B cell (primary cell): ENCODE measurements at regions not wholly inside any gene's neighbourhood (a gene's known extent, or its start where the extent isn't known, plus 50 kb on each side); places are given as distances from the start of the nearest gene placed in this dataset.

Experiments
- ATAC-seq: fragments of 200-7000 bp; cut with Tn5 transposase; one replicate; pipeline ENCODE4 v1.10.0; 2021; ENCODE audit warnings: low read depth, mild to moderate bottlenecking, moderate number of reproducible peaks, moderate library complexity
- CTCF ChIA-PET: fragments of 350-600 bp; sonication (Branson Sonifier 250); formaldehyde crosslinking; loops from one replicate; lab custom pipeline; 2021; ENCODE audit warnings: antibody characterized with exemption, inconsistent platforms; lab: Charles Lee
- POLR2A ChIA-PET: fragments of 350-600 bp; sonication (Branson Sonifier 250); formaldehyde crosslinking; loops from one replicate; lab custom pipeline; 2021; ENCODE audit warnings: antibody characterized with exemption; lab: Charles Lee
- DNase-seq: peaks from one replicate; pipeline ENCODE4 v3.0.0; 2013
- H2AFZ ChIP-seq: 2 replicates; pipeline ENCODE4 v1.6.1; 2012; ENCODE audit warnings: mild to moderate bottlenecking, low read depth, low read length; ENCODE audit not compliant: insufficient read depth, poor library complexity, severe bottlenecking
- H3K27ac ChIP-seq, 2 donors: 1 replicate in 1 of 2; 2 replicates in 1 of 2; pipeline ENCODE4 v1.5.1; 2012 to 2013; ENCODE audit warnings: low read length in 2 of 2, mild to moderate bottlenecking in 2 of 2, moderate library complexity in 1 of 2
- H3K27me3 ChIP-seq, 4 experiments: fragments of 200-600 bp in 1 of 4; sonication (generic) in 1 of 4; replicated peaks in 1 of 4; 1 replicate in 2 of 4; 2 replicates in 2 of 4; pipeline versions ENCODE4 v1.6.1 to v1.7.0; 2013 to 2016; ENCODE audit warnings: low read length in 3 of 4, mild to moderate bottlenecking in 2 of 4, mixed read lengths in 1 of 4, moderate library complexity in 1 of 4; ENCODE audit not compliant: insufficient read depth in 4 of 4, control insufficient read depth in 3 of 4; ENCODE audit errors: control extremely low read depth in 1 of 4
- H3K36me3 ChIP-seq, 2 experiments: replicated peaks in 1 of 2; 1 replicate in 1 of 2; 2 replicates in 1 of 2; pipeline versions ENCODE4 v1.6.1 to v1.7.1; 2013; ENCODE audit warnings: low read length in 1 of 2; ENCODE audit not compliant: insufficient read depth in 2 of 2, control insufficient read depth in 1 of 2; ENCODE audit errors: control extremely low read depth in 1 of 2, extremely low read depth in 1 of 2
- H3K4me1 ChIP-seq, 2 donors: fragments of 200-600 bp in 1 of 2; sonication (generic) in 1 of 2; 1 replicate in 1 of 2; 2 replicates in 1 of 2; pipeline versions ENCODE4 v1.5.1 to v1.6.1; 2013 to 2017; ENCODE audit warnings: low read length in 2 of 2; ENCODE audit not compliant: control insufficient read depth in 2 of 2, insufficient read depth in 2 of 2
- H3K4me2 ChIP-seq: replicated peaks from 2 replicates; pipeline ENCODE3; 2012; ENCODE audit warnings: mild to moderate bottlenecking, low read depth, low read length; ENCODE audit not compliant: poor library complexity, severe bottlenecking
- H3K4me3 ChIP-seq, 5 experiments: fragments of 200-600 bp in 1 of 5; sonication (generic) in 1 of 5; 1 replicate in 3 of 5; 2 replicates in 2 of 5; pipeline versions ENCODE4 v1.5.1 to v1.7.0; 2011 to 2016; ENCODE audit warnings: low read length in 4 of 5, mild to moderate bottlenecking in 4 of 5, low read depth in 2 of 5, control low read depth in 1 of 5, moderate library complexity in 1 of 5; ENCODE audit not compliant: insufficient read depth in 1 of 5; ENCODE audit errors: control extremely low read depth in 1 of 5, extremely low read depth in 1 of 5
- H3K79me2 ChIP-seq: fragments of 200-600 bp; sonication (generic); one replicate; pipeline ENCODE4 v1.6.0; 2016; ENCODE audit warnings: low read length; ENCODE audit not compliant: control insufficient read depth, insufficient read depth
- H3K9ac ChIP-seq: fragments of 200-600 bp; sonication (generic); 2 replicates; pipeline ENCODE4 v1.6.1; 2017; ENCODE audit warnings: mild to moderate bottlenecking, low read length, moderate library complexity
- H3K9me3 ChIP-seq, 3 donors: one replicate each; pipeline versions ENCODE4 v1.6.1 to v1.7.1; 2013; ENCODE audit warnings: low read length in 2 of 3; ENCODE audit not compliant: control insufficient read depth in 2 of 3, insufficient read depth in 1 of 3; ENCODE audit errors: control extremely low read depth in 1 of 3
- H4K20me1 ChIP-seq: 2 replicates; pipeline ENCODE4 v1.6.0; 2012; ENCODE audit warnings: mild to moderate bottlenecking, low read length; ENCODE audit not compliant: insufficient read depth, control insufficient read depth, poor library complexity, severe bottlenecking
- H3K27ac Mint-ChIP-seq: one replicate; pipeline ENCODE4 v1.8.0; 2021; ENCODE audit warnings: mixed read lengths
- H3K27me3 Mint-ChIP-seq: one replicate; pipeline ENCODE4 v1.8.0; 2021; ENCODE audit warnings: mixed read lengths
- H3K4me1 Mint-ChIP-seq: one replicate; pipeline ENCODE4 v1.8.0; 2021; ENCODE audit warnings: mixed read lengths
- H3K4me3 Mint-ChIP-seq: one replicate; pipeline ENCODE4 v1.8.0; 2021; ENCODE audit warnings: mixed read lengths
- H3K9me3 Mint-ChIP-seq: one replicate; pipeline ENCODE4 v1.8.0; 2022; ENCODE audit warnings: mixed read lengths; ENCODE audit not compliant: insufficient read depth
- EZH2 ChIP-seq: IDR thresholded peaks from 2 replicates; pipeline ENCODE4 v1.6.1; 2012; ENCODE audit warnings: borderline replicate concordance, low read depth, mild to moderate bottlenecking, moderate library complexity, low read length; ENCODE audit not compliant: insufficient read depth, poor library complexity, severe bottlenecking
- WGBS: methylation state at CpG from one replicate; pipeline ENCODE4 v1.1.5; 2013; ENCODE audit warnings: missing lambda C conversion rate; ENCODE audit not compliant: insufficient coverage; 5-methylcytosine and 5-hydroxymethylcytosine counted together
- intact Hi-C: fragments of 100-400 bp; cut with micrococcal nuclease; formaldehyde crosslinking; loops from one replicate; pipeline ENCODE4 v1.10.0; 2022
- TF ChIP-seq, protein P1 (sequence below): fragments of 200-600 bp; IDR thresholded peaks from one replicate; pipeline ENCODE4 v1.8.0; 2022; ENCODE audit warnings: antibody characterized with exemption, mild to moderate bottlenecking

DNA sequence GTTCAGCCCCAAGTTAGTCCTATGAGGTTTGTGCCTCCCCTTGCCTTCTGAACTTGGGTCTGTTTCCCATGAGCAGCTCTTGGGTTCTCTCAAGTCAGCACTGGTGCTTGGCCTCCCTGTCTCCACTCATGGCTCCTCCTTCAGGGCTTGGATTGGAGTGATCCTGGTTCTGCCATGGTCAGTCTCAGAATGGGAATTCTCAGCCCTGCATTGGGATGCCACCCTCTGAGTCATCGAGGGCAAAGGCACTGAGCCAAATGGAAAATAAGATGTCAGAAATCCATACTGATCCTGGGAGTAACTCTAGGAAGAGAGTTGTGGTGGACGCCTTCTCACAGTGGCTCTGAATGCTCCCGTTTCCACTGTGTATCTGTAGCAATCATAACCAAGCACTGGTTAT lies 233.4 kb upstream of the HABP2 start:
- Mint-ChIP-seq H3K27ac (no peak overlapping the region), H3K27me3 (peaks cover 11% of the 10 kb centered on the region), H3K9me3 (peaks cover 5% of the 10 kb centered on the region), H3K4me3 (no peak overlapping the region), H3K4me1 (peaks cover 18% of the 10 kb centered on the region)
- intact Hi-C loops: no loop called here
- peaks cover 0 to 4% (median 0%) of the 10 kb centered on the region in 4 experiments for H3K27me3 ChIP-seq
- H3K9ac ChIP-seq: no peak overlapping the region
- H3K27ac ChIP-seq: no peak overlapping the region
- H3K79me2 ChIP-seq: no peaks in the 10 kb centered on the region
- CTCF ChIA-PET: no interaction called here
- H3K4me1 ChIP-seq: peaks cover 10 to 30% of the 10 kb centered on the region in 2 donors
- POLR2A ChIA-PET: no interaction called here
- ATAC-seq (no peak), DNase-seq (no peak)
- no peaks in the 10 kb centered on the region for H4K20me1 ChIP-seq
- H3K4me3 ChIP-seq: no peak overlapping the region
- TF ChIP-seq EZH2: no peak
- TF ChIP-seq, protein P1, sequence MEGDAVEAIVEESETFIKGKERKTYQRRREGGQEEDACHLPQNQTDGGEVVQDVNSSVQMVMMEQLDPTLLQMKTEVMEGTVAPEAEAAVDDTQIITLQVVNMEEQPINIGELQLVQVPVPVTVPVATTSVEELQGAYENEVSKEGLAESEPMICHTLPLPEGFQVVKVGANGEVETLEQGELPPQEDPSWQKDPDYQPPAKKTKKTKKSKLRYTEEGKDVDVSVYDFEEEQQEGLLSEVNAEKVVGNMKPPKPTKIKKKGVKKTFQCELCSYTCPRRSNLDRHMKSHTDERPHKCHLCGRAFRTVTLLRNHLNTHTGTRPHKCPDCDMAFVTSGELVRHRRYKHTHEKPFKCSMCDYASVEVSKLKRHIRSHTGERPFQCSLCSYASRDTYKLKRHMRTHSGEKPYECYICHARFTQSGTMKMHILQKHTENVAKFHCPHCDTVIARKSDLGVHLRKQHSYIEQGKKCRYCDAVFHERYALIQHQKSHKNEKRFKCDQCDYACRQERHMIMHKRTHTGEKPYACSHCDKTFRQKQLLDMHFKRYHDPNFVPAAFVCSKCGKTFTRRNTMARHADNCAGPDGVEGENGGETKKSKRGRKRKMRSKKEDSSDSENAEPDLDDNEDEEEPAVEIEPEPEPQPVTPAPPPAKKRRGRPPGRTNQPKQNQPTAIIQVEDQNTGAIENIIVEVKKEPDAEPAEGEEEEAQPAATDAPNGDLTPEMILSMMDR: no peak
- WGBS: 94% methylated on average over 3 of the region's 3 CpGs
- no peak overlapping the region for H3K4me2 ChIP-seq
- no peaks in the 10 kb centered on the region for H3K36me3 ChIP-seq
- H2AFZ ChIP-seq: no peak overlapping the region
- peaks cover 1 to 13% (median 5%) of the 10 kb centered on the region in 3 donors for H3K9me3 ChIP-seq

DNA sequence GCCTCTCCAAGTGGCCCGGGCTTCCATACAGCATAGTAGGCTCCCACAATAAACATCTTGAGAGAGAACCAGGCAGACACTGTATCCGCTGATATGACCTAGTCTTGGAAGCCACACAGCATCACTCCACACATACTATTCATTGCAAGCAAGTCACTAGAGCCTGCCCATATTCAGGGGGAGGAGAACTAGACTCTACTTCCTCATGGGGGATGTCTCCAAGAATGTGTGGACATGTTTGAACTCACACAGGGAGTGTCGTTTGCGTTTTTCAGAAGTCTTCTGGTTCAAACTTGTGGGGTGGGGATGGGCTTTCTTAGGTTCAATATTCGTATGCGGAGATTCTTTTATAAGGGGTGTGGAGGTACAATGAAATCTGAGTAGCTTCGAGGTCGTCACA lies 232.6 kb upstream of the HABP2 start:
- 89% methylated on average over 7 of the region's 8 CpGs for WGBS
- Mint-ChIP-seq H3K27me3 (peaks cover 11% of the 10 kb centered on the region), H3K4me3 (no peak overlapping the region), H3K27ac (no peak overlapping the region), H3K4me1 (peaks cover 18% of the 10 kb centered on the region), H3K9me3 (peaks cover 3% of the 10 kb centered on the region)
- Histone ChIP-seq H2AFZ (no peak overlapping the region), H3K9ac (no peak overlapping the region), H4K20me1 (no peaks in the 10 kb centered on the region), H3K4me1 (peaks cover 10 to 30% of the 10 kb centered on the region in 2 donors), H3K4me2 (peak overlapping the region; percentile 24), H3K9me3 (peaks cover 1 to 13% (median 5%) of the 10 kb centered on the region in 3 donors), H3K79me2 (no peaks in the 10 kb centered on the region), H3K27me3 (no peaks in the 10 kb centered on the region), H3K36me3 (no peaks in the 10 kb centered on the region), H3K27ac (no peak overlapping the region), H3K4me3 (no peak overlapping the region)
- ChIA-PET POLR2A (no interaction called here), CTCF (no interaction called here)
- no peak for ATAC-seq
- intact Hi-C loops: no loop called here
- no peak for DNase-seq
- TF ChIP-seq EZH2: no peak
- TF ChIP-seq, protein P1: no peak
